Upper lobe of right lung (tissue), 1 donor: ENCODE measurements at regions not wholly inside any gene's neighbourhood (a gene's known extent, or its start where the extent isn't known, plus 50 kb on each side); places are given as distances from the start of the nearest gene placed in this dataset.

Source experiments
- ATAC-seq: fragments of 200-7000 bp; cut with Tn5 transposase; one replicate; pipeline ENCODE4 v1.9.1; 2020; ENCODE audit warnings: mild to moderate bottlenecking, moderate library complexity
- DNase-seq: peaks from one replicate; pipeline ENCODE4 v3.0.0-alpha.2; 2020
- H3K27ac ChIP-seq: fragments of 200-600 bp; one replicate; pipeline ENCODE4 v1.8.0; 2022
- H3K27me3 ChIP-seq: fragments of 200-600 bp; one replicate; pipeline ENCODE4 v1.8.0; 2022; ENCODE audit warnings: mild to moderate bottlenecking
- H3K36me3 ChIP-seq: fragments of 200-600 bp; one replicate; pipeline ENCODE4 v1.8.0; 2022
- H3K4me1 ChIP-seq: fragments of 200-600 bp; one replicate; pipeline ENCODE4 v1.8.0; 2022
- H3K4me3 ChIP-seq: fragments of 200-600 bp; one replicate; pipeline ENCODE4 v1.8.0; 2022; ENCODE audit warnings: mild to moderate bottlenecking
- H3K9me3 ChIP-seq: fragments of 200-600 bp; one replicate; pipeline ENCODE4 v1.8.0; 2022
- intact Hi-C: fragments of 100-400 bp; cut with DNase I; formaldehyde crosslinking; loops from one replicate; pipeline ENCODE4 v1.11.0; 2022
- TF ChIP-seq, protein P1 (sequence below): fragments of 200-600 bp; IDR thresholded peaks from one replicate; pipeline ENCODE4 v1.8.0; 2022; ENCODE audit warnings: antibody characterized with exemption
- donor health status: DM: no; HTN: yes; CAD: no; lungs with severe emphysema.

DNA sequence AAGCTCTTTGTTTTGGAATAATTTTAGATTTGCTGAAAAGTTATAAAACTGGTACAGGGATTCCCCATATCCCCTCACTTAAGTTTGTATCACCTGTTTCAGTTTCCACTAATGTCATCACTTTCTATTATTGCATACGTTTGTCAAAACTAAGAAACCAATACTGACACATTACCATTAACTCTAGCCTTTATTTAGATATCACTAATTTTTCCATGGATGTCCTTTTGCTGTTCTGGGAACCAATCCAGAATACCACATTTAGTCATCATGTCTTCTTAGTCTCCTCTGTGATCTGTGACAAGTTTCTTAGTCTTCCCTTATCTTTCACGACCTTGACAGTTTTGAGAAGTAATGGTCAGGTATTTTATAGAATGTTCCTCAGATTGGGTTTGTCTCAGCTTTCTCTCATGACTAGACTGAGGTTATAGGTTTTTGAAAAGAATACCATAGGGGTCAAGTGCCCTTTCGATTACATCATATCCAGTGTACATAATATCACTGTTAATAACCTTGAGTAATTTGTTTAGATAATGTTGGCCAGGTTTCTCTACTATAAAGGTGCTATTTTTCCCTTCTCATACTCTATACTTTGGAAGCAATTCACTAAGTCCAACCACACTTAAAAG lies 51.9 kb upstream of the NMUR2 start:
- H3K4me3 ChIP-seq, result no peak overlapping the region
- intact Hi-C loops, result no loop called here

DNA sequence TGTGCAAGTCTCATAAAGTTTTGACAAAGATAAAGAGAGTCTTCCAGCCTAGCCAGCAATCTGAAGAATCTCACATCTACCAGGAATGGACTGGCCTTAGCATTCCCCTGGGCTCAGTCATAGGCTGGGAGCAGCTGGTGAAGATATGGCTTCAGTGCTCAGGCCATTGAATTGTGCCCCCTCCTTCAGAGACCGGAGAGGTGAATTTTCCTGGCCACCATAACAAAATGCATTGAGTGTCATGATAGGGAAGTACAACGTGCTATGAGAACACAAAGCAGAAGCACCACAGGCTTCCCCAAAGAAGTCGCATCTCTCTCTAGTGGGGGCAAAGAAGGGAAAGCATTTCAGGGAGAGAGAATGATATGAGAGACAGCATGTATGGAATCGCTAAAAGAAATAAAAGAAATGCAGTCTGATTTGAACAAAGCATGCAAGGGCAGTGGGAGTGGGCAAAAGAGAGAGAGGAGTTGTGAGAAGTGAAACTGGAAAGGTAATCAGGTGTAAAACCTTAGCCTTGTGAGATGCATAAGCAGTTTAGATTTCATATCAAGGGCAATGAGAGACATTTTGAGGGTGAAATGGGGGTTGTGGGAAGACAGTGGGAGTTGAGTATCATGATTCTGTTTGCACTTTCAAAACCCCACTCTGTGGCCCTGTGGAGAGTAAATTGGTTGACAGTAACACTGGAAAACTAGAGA lies 57.1 kb upstream of the NMUR2 start:
- Histone ChIP-seq H3K4me1 (no peaks in the 10 kb centered on the region), H3K4me3 (no peak overlapping the region), H3K9me3 (no peaks in the 10 kb centered on the region), H3K36me3 (no peaks in the 10 kb centered on the region), H3K27me3 (no peaks in the 10 kb centered on the region), H3K27ac (no peak overlapping the region)
- intact Hi-C loops, result no loop called here
- ATAC-seq, result peak; percentile 55
- no peak for DNase-seq
- TF ChIP-seq, protein P1, sequence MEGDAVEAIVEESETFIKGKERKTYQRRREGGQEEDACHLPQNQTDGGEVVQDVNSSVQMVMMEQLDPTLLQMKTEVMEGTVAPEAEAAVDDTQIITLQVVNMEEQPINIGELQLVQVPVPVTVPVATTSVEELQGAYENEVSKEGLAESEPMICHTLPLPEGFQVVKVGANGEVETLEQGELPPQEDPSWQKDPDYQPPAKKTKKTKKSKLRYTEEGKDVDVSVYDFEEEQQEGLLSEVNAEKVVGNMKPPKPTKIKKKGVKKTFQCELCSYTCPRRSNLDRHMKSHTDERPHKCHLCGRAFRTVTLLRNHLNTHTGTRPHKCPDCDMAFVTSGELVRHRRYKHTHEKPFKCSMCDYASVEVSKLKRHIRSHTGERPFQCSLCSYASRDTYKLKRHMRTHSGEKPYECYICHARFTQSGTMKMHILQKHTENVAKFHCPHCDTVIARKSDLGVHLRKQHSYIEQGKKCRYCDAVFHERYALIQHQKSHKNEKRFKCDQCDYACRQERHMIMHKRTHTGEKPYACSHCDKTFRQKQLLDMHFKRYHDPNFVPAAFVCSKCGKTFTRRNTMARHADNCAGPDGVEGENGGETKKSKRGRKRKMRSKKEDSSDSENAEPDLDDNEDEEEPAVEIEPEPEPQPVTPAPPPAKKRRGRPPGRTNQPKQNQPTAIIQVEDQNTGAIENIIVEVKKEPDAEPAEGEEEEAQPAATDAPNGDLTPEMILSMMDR, result peak; percentile 45

More for the DNA sequence above, 51.9 kb upstream of the NMUR2 start:
- ATAC-seq (no peak), DNase-seq (no peak)
- Histone ChIP-seq H3K36me3 (no peaks in the 10 kb centered on the region), H3K4me1 (no peaks in the 10 kb centered on the region), H3K27me3 (no peaks in the 10 kb centered on the region), H3K27ac (no peak overlapping the region), H3K9me3 (no peaks in the 10 kb centered on the region)
- TF ChIP-seq, protein P1, result no peak

DNA sequence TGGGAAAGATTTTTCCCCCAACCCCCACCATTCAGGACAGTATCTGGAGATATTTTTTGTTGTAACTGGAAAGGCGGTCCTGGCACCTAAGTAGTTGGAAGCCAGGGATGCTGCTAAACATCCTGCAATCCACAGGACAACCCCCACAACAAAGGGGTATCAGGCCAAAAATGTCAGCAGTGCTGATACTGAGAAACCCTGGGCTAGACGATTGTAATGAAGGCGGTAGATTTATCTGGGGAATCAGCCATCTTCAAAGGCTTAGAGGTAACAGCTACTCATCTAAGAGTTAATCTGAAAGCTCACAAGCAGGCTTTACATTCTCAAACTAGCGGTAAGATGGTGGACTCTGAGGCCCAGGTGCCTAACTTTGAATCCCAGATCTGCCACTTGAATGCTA lies 59.0 kb upstream of the NMUR2 start:
- DNase-seq (no peak), ATAC-seq (no peak)
- H3K9me3 ChIP-seq, result no peaks in the 10 kb centered on the region
- no peaks in the 10 kb centered on the region for H3K27me3 ChIP-seq
- H3K27ac ChIP-seq, result no peak overlapping the region
- no peak overlapping the region for H3K4me3 ChIP-seq
- TF ChIP-seq, protein P1, result no peak
- H3K4me1 ChIP-seq, result no peaks in the 10 kb centered on the region
- no peaks in the 10 kb centered on the region for H3K36me3 ChIP-seq
- intact Hi-C loops, result no loop called here

DNA sequence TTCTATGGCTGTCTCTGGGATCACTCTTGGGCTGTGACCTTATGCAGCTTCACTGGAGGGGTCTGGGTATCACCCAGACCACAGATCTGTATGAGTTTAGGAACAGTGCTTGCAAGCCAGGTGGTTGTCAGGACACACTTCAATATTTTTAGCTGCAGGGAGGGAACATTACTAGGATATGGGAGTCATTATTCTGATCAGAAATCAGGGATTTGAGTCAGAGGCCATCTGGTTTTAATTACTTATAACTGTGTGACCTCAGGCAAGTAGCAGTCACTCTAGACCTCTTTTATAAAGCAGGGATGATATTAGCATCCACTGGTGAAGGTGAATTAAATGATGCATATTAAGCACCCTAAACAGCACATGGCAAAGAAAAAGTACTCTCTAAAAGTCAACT lies 60.1 kb upstream of the NMUR2 start:
- ATAC-seq (no peak), DNase-seq (no peak)
- Histone ChIP-seq H3K27me3 (no peaks in the 10 kb centered on the region), H3K4me3 (no peak overlapping the region), H3K4me1 (no peaks in the 10 kb centered on the region), H3K27ac (no peak overlapping the region), H3K36me3 (no peaks in the 10 kb centered on the region), H3K9me3 (no peaks in the 10 kb centered on the region)
- TF ChIP-seq, protein P1, result no peak
- intact Hi-C loops, result no loop called here

DNA sequence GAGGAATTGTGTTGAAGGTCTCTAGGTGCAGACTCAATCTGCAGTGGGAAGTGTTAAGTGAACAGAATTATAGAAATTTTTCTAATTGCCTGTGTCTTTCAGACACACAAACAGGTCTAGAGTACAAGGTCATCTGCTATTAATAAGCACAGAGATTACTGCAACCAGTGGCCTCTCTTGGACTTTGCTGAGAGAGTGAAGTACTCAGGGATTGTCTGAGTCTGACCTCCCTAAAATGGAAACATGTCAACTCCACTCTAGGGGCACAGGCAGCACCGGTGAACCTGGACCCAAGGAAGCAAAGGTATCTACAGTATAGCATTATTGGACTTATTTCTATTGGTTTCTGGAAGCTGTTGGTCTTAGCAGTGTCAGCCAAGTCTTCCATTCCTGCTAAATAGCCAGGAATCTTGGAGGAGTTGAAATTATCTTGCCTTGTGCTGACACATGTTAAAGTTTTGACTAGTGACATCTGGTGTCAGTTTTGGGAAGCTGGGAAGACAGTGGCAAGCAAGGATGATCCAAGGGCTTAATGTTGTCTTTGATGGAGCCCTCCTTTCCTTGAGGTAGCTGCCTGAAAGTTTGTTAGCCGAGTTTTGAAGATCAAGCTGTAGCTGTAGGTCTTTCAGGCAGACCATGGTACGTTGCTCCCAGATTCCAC lies 61.1 kb upstream of the NMUR2 start:
- TF ChIP-seq, protein P1, result no peak
- no peak for ATAC-seq
- no peaks in the 10 kb centered on the region for H3K4me1 ChIP-seq
- H3K27me3 ChIP-seq, result peaks cover 4% of the 10 kb centered on the region
- H3K9me3 ChIP-seq, result no peaks in the 10 kb centered on the region
- H3K4me3 ChIP-seq, result no peak overlapping the region
- H3K36me3 ChIP-seq, result no peaks in the 10 kb centered on the region
- intact Hi-C loops, result no loop called here
- DNase-seq, result no peak
- no peak overlapping the region for H3K27ac ChIP-seq
